GM18508 (cell line): ENCODE measurements at regions not wholly inside any gene's neighbourhood (a gene's known extent, or its start where the extent isn't known, plus 50 kb on each side); places are given as distances from the start of the nearest gene placed in this dataset.
"Not testable (repeated sequence)": the region's sequence is repeated elsewhere in the genome, so short reads cannot be mapped to it uniquely, and the experiment has no call there.

Source experiments
- ATAC-seq: cut with Tn5 transposase; IDR thresholded peaks from one replicate; pipeline ENCODE4 v1.9.1; 2021; ENCODE audit warnings: moderate number of reproducible peaks; ENCODE audit not compliant: insufficient read depth, unreplicated experiment

DNA sequence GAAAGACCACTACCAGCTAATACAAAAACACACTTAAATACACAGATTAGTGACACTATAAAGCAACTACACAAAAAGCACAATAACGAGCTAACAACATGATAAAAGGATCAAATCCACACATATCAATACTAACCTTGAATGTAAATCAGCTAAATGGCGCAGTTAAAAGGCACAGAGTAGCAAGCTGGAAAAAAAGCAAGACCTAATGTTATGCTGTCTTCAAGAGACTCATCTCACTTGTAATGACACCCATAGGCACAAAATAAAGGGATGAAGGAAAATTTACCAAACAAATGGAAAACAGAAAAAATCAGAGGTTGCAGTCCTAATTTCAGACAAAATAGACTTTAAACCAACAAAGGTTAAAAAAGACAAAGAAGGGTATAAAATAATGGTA, 86.3 kb downstream of the NUS1 start:
- ATAC-seq, result no peak

DNA sequence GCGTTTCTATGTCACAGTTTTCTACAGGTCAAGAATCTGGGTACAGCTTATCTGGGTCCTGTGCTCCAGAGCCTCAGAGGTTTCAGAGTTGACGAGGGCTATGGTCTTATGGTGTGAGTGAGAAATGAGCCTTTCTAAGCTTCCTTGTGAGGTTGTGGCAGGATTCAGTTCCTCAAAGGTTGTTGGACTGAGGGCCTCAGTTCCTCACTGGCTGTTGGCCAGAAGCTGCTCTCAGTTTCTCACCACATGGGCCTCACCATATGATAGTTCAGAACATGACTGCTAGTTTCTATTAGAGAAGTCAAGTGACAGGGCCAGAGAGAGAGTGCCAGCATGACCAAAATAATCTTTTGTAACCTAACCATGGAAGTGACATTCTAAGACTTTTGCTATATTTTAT, 96.1 kb downstream of the NUS1 start:
- peak; percentile 98 for ATAC-seq

- no peak for ATAC-seq
Measured at GRCh38 chr6:117776441-117776840, 101.2 kb downstream of the NUS1 start.

DNA sequence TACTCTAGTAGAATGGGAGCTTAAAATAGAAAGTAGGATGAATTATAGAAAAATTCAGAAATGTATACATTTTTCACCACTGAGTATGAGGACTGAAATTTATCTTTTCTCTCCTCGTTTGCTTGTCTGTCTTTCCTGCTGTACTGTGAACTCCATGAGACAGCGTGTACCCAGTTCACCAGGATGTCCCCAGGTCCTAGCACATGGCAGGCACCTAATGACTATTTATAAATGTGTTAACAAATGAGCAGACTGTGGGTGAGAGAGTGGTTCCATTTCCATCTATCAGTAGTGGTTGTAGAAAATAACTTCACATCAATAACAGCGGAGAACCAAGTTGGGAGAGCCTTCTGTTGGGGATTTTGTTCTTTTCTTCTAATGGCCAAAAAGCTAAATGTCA, 106.3 kb downstream of the NUS1 start:
- ATAC-seq, result no peak

GRCh38 chr6:117783279-117783678, 108.0 kb downstream of the NUS1 start:
- ATAC-seq, result no peak

- no peak for ATAC-seq
Measured at GRCh38 chr6:117791012-117791411, 115.7 kb downstream of the NUS1 start.

DNA sequence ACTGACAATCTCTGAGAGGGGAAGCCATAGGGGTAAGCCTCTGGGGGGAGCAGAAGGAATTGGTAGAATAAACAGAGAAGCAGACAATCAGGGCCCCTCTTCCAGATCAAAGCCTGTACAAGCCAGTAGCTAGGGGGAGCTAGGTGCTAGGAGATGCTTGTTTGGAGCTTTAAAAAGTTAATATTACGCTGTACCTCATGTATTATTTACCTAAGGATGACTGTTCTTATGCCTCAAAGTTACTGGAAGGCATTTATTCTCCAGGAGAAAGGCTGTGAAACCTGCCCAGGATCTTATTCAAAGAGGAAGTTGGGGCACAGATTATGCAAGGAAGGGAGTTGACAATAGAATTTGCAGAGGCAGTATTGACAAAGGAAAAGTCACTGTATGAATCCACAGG, 111.8 kb upstream of the SLC35F1 start:
- no peak for ATAC-seq

- ATAC-seq, result not testable (repeated sequence)
Measured at GRCh38 chr6:117798819-117799218, 108.2 kb upstream of the SLC35F1 start.

DNA sequence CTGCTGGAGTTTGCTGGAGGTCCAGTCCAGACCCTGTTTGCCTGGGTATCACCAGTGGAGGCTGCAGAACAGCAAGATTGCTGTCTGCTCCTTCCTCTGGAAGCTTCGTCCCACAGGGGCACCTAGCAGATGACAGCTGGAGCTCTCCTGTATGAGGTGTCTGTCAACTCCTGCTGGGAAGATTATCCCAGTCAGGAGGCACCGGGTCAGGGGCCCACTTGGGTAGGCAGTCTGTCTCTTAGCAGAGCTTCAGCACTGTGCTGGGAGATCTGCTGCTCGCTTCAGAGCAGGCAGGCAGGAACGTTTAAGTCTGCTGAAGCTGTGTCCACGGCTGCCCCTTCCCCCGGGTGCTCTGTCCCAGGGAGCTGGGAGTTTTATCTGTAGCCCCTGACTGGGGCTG, 96.8 kb upstream of the SLC35F1 start:
- no peak for ATAC-seq

DNA sequence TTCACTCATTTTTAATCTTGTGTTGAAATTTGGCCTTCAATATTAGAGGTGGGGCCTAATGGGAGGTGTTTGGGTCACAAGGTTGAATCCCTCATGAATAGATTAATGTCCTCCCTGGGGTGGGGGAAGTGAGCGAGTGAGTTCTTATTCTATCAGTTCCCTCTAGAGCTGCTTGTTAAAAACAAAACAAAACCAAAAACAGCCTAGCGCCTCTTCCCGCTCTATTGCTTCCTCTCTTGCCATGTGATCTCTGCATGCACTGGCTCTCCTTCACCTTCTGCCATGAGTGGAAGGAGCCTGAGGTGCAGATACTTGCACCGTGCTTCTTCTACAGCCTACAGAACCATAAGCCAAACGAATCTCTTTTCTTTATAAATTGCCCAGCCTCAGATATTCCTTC, 89.6 kb upstream of the SLC35F1 start:
- ATAC-seq, result no peak

GRCh38 chr6:117817992-117818391, 89.1 kb upstream of the SLC35F1 start:
- no peak for ATAC-seq

DNA sequence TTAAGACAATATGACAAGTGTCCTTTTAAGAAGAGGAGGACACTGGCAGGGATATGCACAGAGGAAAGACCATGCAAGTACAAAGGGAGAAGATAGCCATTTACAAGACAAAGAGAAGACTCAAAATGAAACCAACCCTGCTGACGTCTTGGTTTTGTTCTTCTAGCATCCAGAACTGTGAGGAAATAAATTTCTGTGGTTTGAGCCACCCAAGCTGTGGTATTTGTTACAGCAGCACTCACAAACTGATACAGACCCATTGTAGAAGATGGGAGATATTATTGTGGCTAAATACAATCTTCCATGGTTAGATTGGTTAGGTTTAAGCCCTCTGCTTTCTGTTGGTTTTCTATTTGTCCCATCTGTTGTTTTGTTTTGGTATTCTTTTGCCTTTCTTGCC, 88.6 kb upstream of the SLC35F1 start:
- no peak for ATAC-seq

GRCh38 chr6:117829594-117830319, 77.3 kb upstream of the SLC35F1 start:
- ATAC-seq, result no peak

DNA sequence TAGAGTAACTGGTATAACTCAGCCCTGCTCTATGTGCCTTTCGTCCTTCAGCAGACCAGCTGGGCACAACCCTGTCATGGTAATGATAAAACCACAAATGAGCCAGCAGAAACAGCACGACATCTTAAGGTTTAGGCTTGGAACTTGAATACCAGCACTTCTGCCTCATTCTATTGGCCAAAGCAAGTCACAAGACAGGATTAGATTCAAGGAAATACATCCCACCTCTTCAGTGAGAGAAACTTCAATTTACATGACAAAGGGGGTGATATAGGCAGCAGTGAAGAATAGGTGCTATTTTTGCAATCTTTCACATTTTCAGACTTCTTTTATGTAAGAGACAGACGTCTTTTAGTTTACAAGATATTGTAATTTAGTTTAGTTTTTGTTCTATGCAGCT, 69.8 kb upstream of the SLC35F1 start:
- ATAC-seq, result no peak

GRCh38 chr6:117840541-117840983, 66.5 kb upstream of the SLC35F1 start:
- ATAC-seq, result no peak

GRCh38 chr6:117847912-117848311, 59.2 kb upstream of the SLC35F1 start:
- ATAC-seq, result no peak

DNA sequence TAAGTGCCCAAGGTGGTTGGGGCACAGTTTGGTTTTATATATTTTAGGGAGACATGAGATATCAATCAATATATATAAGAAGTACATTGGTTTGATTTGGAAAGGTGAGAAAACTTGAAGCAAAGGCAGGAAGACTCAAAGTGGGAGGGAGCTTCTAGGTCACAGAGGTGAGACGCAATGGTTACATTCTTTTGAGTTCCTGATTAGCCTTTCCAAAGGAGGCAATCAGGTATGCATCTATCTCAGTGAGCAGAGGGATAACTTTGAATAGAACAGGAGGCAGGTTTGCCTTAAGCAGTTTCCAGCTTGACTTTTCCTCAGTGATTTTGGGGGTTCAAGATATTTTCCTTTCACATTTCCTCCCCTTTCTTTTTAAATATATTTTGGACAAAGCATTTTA, 58.0 kb upstream of the SLC35F1 start:
- ATAC-seq, result no peak
